OCI-LY1 (cell line): ENCODE measurements at regions not wholly inside any gene's neighbourhood (a gene's known extent, or its start where the extent isn't known, plus 50 kb on each side); places are given as distances from the start of the nearest gene placed in this dataset.

ENCODE experiments used
- EZH2 ChIP-seq: fragments of 200-600 bp; sonication (generic), shearing (Covaris generic); IDR thresholded peaks from 2 replicates; pipeline ENCODE4 v1.8.0; 2017; ENCODE audit warnings: borderline replicate concordance, mixed run types, mild to moderate bottlenecking, antibody characterized with exemption, low read length, moderate library complexity, mixed read lengths
- TF ChIP-seq, protein P1 (sequence below): fragments of 200-600 bp; sonication (generic), shearing (Covaris generic); IDR thresholded peaks from 2 replicates; pipeline ENCODE4 v1.5.1; 2017; ENCODE audit warnings: mild to moderate bottlenecking, antibody characterized with exemption, low read length, moderate library complexity, mixed read lengths

DNA sequence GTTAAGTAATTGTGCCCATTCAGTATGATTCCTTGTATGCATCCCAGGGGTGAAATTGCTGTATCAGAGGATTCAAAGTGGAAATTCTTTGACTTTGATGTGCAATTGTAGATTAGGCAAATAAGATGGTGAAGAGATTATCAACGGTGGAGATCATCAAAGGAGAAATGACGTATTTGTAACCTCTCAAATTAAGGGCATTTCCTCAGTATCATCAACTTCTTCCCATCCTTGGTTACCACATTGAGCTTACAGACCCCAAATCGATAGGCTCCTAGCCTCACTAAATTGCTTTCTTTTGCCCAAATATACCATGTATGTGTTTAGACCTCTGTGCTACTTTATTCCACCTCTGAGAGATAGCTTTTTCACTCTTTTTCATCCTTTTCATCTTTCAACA, 213.1 kb upstream of the ZFP64 start:
- TF ChIP-seq, protein P1, sequence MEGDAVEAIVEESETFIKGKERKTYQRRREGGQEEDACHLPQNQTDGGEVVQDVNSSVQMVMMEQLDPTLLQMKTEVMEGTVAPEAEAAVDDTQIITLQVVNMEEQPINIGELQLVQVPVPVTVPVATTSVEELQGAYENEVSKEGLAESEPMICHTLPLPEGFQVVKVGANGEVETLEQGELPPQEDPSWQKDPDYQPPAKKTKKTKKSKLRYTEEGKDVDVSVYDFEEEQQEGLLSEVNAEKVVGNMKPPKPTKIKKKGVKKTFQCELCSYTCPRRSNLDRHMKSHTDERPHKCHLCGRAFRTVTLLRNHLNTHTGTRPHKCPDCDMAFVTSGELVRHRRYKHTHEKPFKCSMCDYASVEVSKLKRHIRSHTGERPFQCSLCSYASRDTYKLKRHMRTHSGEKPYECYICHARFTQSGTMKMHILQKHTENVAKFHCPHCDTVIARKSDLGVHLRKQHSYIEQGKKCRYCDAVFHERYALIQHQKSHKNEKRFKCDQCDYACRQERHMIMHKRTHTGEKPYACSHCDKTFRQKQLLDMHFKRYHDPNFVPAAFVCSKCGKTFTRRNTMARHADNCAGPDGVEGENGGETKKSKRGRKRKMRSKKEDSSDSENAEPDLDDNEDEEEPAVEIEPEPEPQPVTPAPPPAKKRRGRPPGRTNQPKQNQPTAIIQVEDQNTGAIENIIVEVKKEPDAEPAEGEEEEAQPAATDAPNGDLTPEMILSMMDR, result no peak
- TF ChIP-seq EZH2, result no peak
